NCI-H1048 (cell line): ENCODE measurements at regions not wholly inside any gene's neighbourhood (a gene's known extent, or its start where the extent isn't known, plus 50 kb on each side); places are given as distances from the start of the nearest gene placed in this dataset.

Source experiments
- DNase-seq: peaks from one replicate; lab custom pipeline; 2025; lab: John Stamatoyannopoulos, UW

GRCh38 chr5:92504346-92504745 is 1076.7 kb downstream of the NR2F1-AS1 start:
- no peak for DNase-seq

GRCh38 chr5:92500752-92501151 is 1080.3 kb downstream of the NR2F1-AS1 start:
- no peak for DNase-seq

- no peak for DNase-seq
Observed at GRCh38 chr5:92496545-92496944, 1084.5 kb downstream of the NR2F1-AS1 start.

GRCh38 chr5:92494508-92494907 is 1086.5 kb downstream of the NR2F1-AS1 start:
- DNase-seq, result no peak

- no peak for DNase-seq
Observed at GRCh38 chr5:92492908-92493307, 1088.1 kb downstream of the NR2F1-AS1 start.

GRCh38 chr5:92484484-92484883 is 1096.5 kb downstream of the NR2F1-AS1 start:
- DNase-seq, result no peak

GRCh38 chr5:92472981-92473566 is 1090.0 kb upstream of the ARRDC3 start:
- no peak for DNase-seq

GRCh38 chr5:92471861-92472260 is 1088.7 kb upstream of the ARRDC3 start:
- DNase-seq, result no peak

- no peak for DNase-seq
Observed at GRCh38 chr5:92470770-92471169, 1087.7 kb upstream of the ARRDC3 start.

- no peak for DNase-seq
Observed at GRCh38 chr5:92468295-92468694, 1085.2 kb upstream of the ARRDC3 start.

GRCh38 chr5:92467695-92468094 is 1084.6 kb upstream of the ARRDC3 start:
- no peak for DNase-seq

GRCh38 chr5:92460505-92460904 is 1077.4 kb upstream of the ARRDC3 start:
- DNase-seq, result no peak

GRCh38 chr5:92459654-92460053 is 1076.5 kb upstream of the ARRDC3 start:
- no peak for DNase-seq

GRCh38 chr5:92455011-92455410 is 1071.9 kb upstream of the ARRDC3 start:
- no peak for DNase-seq

GRCh38 chr5:92444888-92445287 is 1061.8 kb upstream of the ARRDC3 start:
- DNase-seq, result no peak

- DNase-seq, result no peak
Observed at GRCh38 chr5:92435781-92436180, 1052.7 kb upstream of the ARRDC3 start.

GRCh38 chr5:92429646-92430045 is 1046.5 kb upstream of the ARRDC3 start:
- no peak for DNase-seq

GRCh38 chr5:92428415-92428814 is 1045.3 kb upstream of the ARRDC3 start:
- DNase-seq, result no peak

GRCh38 chr5:92424785-92425426 is 1041.8 kb upstream of the ARRDC3 start:
- DNase-seq, result no peak

- no peak for DNase-seq
Observed at GRCh38 chr5:92421942-92422341, 1038.8 kb upstream of the ARRDC3 start.

- DNase-seq, result no peak
Observed at GRCh38 chr5:92421196-92421595, 1038.1 kb upstream of the ARRDC3 start.

- no peak for DNase-seq
Observed at GRCh38 chr5:92419261-92419660, 1036.1 kb upstream of the ARRDC3 start.

GRCh38 chr5:92418341-92418740 is 1035.2 kb upstream of the ARRDC3 start:
- no peak for DNase-seq

GRCh38 chr5:92409134-92409533 is 1026.0 kb upstream of the ARRDC3 start:
- DNase-seq, result no peak
